ENCODE measurements at regions not wholly inside any gene's neighbourhood (a gene's known extent, or its start where the extent isn't known, plus 50 kb on each side); places are given as distances from the start of the nearest gene placed in this dataset.
"Not testable (repeated sequence)": the region's sequence is repeated elsewhere in the genome, so short reads cannot be mapped to it uniquely, and the experiment has no call there.

DNA sequence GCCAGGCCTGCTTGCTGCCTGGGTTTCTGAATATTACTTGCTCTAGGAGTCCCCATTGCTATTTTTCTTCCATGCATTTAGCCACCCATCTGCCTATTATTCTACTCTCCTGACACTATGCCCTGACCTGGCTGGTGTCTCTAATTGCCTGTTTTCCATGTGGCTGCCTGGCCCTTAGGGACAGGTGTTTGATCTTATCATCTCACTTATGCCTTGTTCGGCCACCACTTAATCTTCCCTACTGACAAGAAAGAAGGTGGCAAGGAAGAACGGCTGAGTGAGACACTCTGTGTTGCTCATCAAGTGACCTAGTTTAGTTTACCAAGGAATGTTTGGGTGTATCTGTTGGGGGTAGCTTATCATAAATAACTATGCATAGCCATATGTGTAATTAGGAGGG, 50.4 kb upstream of the RAPH1 start:
- DNase-seq, result no peak

DNA sequence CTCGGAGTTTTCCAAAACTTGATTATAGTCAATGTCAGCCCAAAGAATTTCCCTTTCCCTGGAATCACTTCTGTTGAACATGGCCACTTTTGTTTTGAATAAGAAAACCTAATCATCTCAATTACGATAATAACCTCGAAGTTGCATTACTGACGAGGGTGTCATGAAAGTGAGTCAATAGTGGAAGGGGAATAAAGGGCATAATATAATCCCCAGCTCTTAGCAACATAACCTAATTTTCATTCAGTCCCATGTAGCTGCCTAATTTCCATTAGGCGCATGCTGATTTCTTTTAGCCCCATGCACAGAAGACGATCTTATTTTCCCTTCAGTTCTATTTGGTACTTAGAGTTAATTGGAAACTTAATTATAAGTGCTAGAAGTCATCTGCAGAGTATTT, 51.1 kb upstream of the RAPH1 start:
- no peak for DNase-seq

DNA sequence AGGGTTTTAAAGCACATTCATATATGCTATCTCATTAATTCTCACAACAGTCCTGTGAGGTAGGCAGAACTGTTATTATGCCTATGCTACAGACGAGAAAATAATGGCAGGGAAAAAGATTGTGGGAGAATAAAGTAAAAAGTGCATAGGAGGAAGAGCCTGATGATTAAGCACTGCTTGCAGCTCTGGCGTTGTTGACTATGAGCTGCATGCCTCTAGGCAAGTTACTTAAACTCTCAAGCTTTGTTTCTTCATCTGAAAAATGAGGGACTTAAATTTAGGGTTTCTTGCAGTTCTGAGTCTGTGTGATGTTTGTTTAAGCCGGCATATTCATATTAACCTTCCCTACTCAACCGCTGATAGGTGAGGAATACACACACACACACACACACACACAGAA, 51.6 kb upstream of the RAPH1 start:
- no peak for DNase-seq

DNA sequence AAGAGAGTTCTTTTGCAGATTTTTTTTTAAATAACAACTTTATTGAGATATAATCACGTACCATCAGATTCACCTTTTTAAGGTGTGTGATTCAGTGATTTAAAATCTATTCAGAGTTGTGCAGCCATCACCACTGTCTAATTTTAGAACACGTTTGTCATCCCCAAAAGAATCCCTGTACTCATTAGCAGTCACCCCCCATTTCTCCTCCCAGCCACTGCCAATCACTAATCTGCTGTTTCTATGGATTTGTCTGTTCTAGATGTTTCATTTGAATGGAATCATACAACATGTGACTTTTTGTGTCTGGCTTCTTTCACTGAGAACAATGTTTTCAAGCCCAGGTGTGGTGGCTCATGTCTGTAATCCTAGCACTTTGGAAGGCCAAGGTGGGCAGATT, 55.4 kb upstream of the RAPH1 start:
- no peak for DNase-seq

DNA sequence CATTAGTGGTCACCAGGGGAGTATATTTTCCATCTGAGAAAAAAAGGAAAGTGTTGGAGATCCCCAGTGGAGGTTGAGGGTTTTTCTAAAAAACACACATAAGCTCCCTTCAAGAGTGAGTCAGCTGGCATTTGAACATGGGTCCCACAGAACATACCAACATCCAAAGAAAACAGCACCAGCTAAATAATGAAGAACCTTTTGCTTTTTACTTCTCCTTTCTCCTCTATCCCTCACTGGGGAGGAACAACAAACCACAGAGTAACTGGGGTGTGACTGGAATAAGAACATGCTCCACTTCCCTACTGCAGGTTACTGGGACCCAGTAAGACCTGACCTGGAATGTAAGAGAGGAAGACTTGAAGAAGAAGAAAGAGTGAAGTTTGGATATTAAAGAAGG, 56.5 kb upstream of the RAPH1 start:
- DNase-seq, result no peak

DNA sequence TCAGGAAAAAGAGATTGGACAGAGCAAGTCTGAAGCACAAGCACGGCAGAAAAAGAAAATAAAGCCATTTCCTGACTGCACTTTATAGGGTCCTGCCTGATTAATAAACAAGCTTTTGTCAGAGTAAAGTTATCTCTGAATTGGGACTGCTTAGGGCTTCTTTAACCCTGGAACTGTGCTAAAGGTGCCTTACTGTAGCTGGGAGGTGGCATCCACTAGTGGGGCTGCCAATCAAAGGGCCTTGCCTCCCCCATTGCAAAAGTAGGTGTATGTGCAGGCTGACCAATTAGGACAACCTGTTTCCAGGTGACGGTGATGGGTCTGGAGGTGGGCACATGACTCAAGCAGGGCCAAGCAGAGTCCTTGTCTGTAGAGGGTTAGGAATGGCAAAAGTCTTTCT, 57.4 kb upstream of the RAPH1 start:
- no peak for DNase-seq

DNA sequence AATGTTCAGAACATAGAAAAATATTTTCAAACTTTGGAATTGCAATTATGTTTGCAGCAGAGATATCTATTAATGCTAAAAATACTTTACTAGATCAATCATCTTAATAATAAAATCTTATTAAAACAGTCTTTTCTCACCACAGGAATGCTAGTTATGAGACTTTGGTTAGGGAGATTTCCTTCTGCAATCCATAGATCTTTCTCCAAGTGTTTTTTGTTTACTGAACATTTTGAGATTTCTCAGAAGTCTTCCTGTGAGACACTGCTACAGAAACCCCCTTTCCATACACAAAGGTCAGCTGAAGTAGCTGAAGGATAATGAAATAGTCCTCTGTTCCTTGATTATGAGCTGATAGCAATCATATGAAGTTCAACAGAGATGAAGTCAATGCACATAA, 59.4 kb upstream of the RAPH1 start:
- DNase-seq, result no peak

DNA sequence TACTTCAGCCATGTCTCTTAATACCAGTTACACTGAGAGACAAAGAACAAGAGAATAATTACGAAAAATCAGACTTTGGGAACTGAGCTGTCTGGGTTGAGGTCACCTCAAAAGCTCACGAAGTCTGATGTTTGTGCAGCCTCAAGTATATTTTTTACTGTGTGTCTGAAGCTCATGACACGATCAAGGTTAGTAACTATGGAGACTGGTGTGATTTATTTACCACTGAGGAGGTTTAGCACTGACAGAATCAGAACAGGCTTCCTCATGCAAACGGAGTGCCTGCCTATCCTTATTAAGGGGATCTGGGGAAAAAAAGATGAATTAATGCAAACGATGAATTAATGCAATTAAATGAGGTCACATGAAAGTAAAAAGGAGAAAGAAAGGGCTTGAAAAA, 61.1 kb upstream of the RAPH1 start:
- no peak for DNase-seq

DNA sequence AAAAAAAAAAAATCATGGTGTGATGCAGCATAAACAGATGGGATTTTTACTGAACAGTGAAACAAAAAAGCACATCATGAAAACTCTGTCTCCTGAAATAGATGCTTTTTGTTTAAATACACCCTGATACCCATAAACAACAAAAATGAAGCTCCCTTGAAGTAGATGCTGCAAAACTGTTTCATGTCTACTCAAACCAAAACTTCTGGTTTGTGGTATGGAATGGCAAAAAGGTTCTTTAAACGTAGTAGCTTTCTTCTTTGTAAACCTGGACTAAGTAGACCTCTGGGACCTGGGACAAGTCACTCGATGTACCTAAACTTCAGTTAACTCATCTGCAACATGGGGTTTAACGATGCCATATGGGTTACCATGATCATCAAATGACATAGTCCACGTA, 64.4 kb upstream of the RAPH1 start:
- no peak for DNase-seq

DNA sequence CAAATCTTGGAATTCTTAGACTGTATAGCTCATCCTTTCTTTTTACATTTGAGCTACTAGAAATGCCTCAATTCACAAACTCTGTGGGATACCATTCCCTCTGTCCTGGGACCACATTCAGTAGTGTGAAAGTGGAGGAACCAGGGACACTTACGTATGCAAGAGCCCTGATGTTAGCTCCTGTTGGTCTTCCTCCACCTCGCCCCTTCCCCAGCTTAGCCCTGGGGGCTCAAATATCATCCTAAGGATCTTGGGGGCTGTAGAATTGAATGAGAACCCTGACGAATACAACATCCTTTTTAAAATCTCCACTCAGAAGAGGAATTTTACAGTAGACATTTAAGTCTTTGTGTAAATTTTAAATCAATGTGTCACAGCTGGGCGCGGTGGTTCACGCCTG, 65.2 kb upstream of the RAPH1 start:
- DNase-seq, result no peak

DNA sequence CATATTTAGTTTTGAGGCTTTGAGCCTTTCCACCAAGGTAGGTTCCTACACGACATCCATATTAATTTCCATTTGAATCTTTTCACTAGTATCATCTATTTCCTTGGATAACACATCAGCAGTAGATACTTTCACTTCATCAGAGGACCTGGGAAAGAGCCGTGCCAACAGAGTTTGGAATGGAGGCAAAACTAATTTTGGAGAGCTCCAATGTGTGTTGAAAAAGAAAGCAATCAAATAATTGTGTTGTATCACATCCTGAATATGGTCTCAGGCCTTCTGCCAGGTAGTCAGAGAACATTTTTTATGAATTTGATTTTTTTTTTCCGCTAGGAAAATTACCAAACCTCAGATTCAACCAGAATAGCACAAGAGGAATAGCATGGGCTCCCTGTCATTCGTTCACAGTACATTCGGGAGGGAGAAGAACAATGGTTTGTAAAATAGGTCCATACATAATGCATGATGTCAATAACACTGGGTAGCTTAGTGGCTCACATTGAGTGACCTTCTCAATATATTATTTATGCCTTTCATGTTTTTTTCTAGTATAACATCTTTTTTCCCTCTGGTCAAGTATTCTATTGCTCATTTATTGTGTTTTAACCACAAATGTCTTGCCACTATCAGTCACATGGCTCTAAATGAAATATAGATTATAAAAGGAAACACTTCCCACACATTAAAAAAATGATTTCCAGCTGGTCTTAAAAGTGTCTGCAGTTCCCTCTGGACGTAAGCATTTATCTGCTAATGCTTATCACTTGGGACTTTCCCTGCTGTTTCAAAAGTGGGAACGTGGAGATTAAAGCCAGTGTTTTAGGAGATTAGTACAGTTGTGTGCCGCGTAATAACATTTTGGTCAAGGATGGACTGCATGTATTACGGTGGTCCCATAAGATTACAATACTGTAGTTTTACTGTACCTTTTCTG, 68.6 kb upstream of the RAPH1 start:
- DNase-seq, result no peak

DNA sequence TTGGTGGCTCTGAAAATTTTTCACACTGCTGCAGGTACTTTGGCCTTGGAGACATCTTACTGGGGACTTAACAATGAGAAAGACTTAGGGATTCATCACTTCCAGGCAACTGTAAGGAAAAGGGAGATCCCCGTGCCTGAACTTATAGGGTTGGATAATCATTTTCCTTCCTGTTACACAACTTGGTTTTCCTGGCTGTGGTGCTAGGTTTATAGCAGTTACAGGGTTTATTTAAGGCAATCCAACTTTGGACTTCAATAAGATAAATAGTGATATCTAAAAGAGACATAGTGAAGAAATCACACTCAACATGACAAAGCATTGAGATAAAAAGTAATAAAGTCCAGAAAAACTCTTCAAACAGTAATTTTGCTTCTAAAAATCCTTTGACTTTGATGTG, 70.2 kb upstream of the RAPH1 start:
- DNase-seq, result no peak

DNA sequence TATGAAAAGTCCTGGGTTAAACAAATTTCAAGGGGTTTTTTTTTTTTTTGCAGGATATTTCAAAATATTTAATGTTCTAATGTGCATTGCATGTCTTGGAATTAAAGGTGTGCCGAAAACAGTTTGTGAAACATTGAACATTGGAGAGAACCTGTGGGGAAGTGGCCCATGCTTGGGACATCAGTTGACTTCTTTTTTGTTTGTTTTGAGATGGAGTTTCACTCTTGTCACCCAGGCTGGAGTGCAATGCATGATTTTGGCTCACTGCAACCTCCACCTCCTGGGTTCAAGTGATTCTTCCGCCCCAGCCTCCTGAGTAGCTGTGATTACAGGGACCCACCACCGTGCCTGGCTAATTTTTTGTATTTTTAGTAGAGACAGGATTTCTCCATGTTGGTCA, 71.0 kb upstream of the RAPH1 start:
- no peak for DNase-seq

DNA sequence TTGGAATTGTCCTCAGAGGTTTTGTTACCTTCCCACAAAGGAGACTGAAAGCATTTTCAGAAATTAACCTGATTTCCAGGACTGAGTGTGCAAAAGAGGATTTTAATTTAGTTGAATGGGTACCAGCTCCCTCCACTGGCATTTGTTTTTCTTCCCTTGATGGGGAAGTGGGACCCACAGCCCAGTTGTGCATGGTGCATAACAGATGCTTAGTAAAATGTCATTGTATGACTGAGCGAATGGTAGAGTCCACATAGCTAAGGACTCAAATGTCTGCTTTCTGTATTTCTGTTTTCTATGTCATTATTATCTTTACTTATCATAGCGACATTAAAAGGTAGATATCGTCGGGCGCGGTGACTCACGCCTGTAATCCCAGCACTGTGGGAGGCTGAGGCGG, 75.5 kb upstream of the RAPH1 start:
- DNase-seq, result no peak

DNA sequence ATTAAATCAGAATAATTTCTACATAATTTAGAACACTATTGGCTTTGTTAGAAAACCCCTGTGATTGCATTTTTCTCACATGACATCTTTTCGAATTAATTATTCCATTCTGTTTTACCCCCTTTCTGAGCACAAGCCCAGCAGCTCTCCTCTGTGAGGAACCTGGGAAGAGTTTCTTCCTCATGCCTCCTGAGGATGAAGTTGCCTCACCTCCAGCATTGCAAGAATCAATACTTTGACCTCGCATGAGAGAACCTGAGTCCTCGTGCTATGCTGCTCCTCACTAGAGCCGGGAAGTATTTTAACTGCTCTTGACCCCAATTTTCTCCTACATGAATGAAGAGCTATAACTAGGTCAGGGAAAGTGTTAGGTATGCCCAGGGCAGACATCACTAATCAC, 77.1 kb upstream of the RAPH1 start:
- no peak for DNase-seq

DNA sequence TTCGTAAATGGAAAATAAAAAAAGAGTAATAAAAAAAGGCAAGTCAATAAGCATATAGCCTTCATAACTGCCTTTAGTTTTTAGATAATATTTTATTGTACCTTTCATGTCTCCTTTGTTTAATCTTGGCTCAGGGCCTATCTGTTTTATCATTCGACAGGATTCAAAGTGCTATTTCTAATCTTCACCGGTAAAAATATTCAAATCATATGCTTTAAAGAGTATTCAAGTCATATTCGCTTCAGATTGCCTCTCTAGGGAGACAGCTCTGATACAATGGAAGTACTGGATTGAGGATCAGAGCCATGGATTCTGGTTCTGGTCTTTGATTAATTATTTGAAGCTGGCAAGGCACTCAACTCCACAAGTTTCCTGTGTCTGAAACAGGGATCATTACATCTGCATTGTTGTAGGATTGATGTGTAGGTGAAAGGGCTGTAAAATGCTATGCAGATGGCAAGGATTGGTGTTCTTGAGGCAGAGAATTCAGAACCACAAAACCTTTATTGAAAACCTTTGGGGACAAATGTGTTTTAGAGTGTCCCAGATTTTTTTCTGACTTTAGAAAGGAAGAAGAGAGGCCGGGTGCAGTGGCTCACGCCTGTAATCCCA, 84.3 kb upstream of the RAPH1 start:
- no peak for DNase-seq

DNA sequence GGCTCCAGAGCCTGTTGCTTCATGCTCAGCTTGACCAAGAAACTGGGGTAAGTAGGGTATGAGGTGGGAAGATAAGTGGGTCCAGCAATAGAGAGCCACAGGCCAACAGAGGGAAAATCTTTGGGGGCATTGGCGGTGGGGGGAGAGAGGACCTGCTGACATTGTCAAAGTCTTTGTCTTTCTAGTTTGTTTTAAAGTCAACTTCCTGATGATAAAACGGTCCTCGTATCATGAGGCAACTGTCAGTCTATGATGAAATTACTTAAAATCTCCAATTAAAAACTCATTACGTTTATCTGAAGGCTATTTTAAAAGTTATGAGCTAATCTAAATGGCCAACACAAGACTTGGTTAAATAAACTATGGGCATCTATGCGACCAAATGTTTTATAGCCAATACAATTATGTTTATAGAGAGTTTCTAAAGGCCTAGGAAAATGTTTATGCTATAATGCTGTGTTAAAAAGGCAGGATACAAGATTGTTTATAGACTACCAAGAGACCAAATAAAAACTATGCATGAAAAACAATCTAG, 84.4 kb upstream of the CD28 start:
- DNase-seq, result no peak

DNA sequence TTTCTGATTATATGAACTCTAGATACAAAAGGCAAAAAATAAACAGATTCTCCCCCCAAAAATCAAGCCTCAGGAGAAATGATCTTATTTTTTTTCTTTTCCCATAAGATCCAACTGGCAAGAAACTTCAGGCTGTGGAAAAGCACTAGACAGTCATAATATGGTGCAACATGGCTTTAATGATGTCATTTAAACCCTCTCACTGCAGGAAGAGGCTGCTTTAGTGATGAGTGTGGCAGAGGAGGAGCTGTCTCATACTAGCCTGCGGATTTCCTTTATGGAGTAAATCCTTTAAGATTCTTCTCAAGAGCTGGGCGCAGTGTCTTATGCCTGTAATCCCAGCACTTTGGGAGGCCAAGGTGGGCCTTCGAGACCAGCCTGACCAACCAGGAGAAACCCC, 83.3 kb upstream of the CD28 start:
- DNase-seq, result no peak

DNA sequence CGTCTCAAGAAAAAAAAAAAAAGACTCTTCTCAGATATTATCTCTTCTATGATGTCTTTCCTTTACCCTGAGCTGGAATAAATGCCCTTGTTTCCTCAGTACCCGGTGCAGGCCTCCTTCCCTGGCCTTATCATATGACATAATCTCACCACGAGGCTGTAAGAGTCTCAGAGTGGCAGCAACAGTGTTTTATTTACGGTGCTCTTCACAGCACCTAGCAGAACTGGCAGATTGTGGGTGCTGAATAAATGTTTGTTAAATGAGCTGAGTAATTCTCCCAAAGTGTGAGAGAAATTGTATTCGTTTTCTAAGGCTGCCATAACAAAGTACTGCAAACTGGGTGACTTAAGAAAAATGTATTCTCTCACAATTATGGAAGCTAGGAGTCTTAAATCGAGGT, 82.8 kb upstream of the CD28 start:
- DNase-seq, result no peak

DNA sequence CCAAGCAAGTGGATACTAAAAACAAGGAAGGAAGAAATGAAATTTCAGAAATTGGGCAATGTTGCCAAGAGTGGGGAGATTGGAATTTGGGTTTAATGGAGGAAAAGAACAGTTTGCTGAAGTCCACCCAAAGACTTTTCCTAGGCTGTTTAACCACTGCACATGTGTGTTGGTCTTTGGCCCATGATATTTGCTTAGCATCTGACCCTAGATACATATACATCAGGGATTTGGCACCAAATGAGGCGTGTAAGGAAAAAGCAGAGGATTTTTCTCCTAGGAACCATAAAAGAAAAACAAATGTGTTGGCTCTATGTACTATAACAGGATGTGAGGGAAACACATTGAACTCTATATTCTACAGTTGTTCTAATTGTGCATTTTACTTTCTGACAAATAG, 80.7 kb upstream of the CD28 start:
- peak; percentile 38 for DNase-seq

DNA sequence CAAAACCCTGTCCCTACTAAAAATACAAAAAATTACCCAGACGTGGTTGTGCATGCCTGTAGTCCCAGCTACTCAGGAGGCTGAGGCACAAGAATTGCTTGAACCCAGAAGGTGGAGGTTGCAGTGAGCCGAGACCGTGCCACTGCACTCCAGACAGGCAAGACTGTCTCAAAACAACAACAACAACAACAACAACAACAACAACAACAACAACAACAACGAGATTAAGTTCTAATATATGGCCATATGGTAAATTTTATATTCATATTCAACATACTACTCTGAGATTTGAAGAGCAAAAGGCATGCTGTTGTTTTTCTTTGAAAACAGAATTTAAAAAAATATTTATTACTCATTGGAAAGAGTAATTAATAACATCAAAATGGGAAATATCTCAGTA, 80.2 kb upstream of the CD28 start:
- DNase-seq, result not testable (repeated sequence)

DNA sequence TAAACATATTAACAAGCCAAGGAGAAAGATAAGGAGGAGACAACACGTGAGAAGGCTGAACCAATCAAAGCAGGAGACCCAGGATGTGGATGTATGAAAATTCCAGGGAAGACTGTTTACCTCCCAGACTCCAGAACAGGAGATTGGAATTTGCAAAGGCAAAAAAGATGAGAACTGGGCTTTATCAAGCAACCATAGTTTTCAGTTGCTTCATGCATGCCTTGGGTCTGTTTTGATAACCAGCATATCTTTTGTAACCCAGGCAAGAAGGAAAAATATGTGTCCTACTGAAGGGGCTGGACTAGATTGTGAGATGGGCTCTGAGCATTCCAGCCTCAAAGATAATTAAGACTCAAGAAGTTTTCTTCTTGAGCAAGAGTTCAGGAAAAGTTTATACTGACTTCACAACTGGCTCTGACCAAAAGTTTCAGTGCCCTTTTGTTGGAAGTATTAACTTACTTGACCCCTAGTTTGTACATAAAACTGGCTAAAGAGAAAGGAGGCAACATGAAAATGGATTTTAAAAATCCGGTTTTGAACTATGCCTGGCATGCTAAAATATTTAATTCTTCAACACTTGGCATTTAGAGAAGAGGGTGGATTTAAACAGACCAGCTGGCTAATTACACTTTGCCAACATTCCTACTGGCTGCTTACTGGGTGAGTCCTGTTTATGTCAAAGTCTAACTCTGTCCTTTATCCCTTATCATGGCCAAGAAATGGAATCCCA, 79.3 kb upstream of the CD28 start:
- no peak for DNase-seq

DNA sequence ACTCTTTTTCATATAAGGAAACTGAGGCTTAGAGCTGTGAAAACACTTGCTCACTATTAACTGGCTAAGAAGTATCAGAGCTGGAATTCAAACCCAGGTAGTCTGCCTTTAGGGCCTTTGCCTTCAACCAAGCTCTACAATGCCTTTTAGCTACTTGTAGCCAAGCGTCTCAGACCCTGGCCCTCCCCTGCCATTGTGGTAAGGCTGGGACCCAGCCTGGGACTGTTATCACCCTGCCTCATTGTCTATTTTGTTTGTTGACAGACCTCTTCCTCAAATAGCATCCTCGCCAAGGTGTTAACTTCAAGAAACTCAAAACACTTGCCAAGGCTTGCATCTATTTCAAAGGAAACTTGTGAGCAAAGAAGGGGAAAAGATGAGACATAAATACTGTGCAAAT, 76.7 kb upstream of the CD28 start:
- DNase-seq, result no peak

Data from renal pelvis (tissue), 1 donor.